Suppressor macrophage (primary cell): ENCODE measurements at regions not wholly inside any gene's neighbourhood (a gene's known extent, or its start where the extent isn't known, plus 50 kb on each side); places are given as distances from the start of the nearest gene placed in this dataset.
A peak's percentile ranks its signal among the peaks of the same experiment; 100 is the strongest.
"Not testable (repeated sequence)": the region's sequence is repeated elsewhere in the genome, so short reads cannot be mapped to it uniquely, and the experiment has no call there.

ENCODE experiments used
- DNase-seq, 4 experiments: peaks; one replicate each; pipeline ENCODE4 v3.0.0-alpha.2; 2020 to 2022

DNA sequence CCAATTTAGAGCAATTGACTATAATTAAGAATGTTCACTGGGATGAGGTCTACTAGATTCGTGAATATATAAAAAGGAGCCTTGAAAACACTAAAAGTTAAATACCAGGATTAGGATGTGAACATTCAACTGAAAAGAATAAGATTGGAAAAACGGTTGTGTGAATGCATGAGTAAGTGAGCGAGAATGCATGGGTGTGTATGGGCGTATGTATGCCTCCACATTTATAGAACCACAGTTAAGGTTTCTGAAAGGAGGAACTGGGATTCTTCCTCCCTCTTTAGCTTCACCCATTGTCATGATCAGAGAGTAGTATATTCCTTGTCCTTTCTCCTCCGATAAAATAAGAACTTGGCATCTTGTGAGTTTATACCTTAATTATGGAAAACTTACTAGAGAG is 151.1 kb upstream of the UBE2E3 start:
- DNase-seq = no peak

GRCh38 chr2:180828756-180829155 is 151.6 kb upstream of the UBE2E3 start:
- no peak for DNase-seq

DNA sequence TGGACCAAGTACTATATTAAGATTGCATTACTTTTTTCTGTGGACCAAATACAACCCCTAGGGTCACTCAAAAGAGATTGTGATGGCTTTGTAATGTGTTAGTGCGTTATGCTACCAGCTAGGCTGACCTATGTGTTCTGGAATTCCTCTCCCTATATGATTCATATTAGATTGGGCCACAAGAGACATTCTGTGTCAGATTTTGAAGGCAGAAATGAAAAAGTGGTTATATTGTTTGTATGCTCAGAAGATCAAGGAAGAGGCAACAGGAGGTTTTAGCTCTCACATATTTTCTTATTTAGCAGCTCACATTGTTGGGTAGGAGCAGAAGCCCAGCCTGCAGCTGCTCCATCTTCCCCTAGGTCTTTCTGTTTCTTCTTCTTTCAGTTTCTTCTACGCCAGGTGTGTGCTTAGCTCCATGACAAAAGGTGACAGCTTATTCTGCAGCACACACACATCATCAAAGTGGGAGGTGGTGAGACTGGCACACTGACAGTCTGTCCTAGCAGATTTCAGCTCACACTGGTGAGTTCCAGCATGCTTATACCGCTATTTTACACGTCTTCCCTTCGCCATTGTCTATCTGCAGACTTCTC is 156.8 kb upstream of the UBE2E3 start:
- DNase-seq = no peak

- no peak for DNase-seq
Measured at GRCh38 chr2:180819106-180819505, 161.3 kb upstream of the UBE2E3 start.

GRCh38 chr2:180818700-180819099 is 161.7 kb upstream of the UBE2E3 start:
- not testable (repeated sequence) for DNase-seq

- DNase-seq = no peak
Measured at GRCh38 chr2:180799141-180799540, 181.3 kb upstream of the UBE2E3 start.

GRCh38 chr2:180790891-180791290 is 189.5 kb upstream of the UBE2E3 start:
- DNase-seq = no peak

DNA sequence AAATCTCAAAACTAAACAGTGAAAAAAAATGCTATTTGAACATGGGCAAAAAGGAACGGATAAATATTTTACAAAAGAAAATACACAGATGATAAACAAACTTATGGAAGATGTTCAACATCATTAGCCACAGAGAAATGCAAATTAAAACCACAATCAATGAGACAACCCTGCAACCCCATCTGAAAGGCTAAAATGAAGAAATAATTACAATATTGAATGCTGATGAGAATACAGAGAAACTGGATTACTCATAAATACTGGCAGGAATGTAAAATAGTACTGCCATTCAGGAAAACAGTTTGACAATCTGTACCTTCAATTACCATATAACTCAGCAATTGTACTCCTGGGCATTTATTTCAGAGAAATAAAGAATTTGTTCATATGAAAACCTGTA is 193.1 kb upstream of the UBE2E3 start:
- DNase-seq = no peak

GRCh38 chr2:180781276-180781675 is 199.1 kb upstream of the UBE2E3 start:
- no peak for DNase-seq

GRCh38 chr2:180778291-180778690 is 202.1 kb upstream of the UBE2E3 start:
- DNase-seq = no peak

DNA sequence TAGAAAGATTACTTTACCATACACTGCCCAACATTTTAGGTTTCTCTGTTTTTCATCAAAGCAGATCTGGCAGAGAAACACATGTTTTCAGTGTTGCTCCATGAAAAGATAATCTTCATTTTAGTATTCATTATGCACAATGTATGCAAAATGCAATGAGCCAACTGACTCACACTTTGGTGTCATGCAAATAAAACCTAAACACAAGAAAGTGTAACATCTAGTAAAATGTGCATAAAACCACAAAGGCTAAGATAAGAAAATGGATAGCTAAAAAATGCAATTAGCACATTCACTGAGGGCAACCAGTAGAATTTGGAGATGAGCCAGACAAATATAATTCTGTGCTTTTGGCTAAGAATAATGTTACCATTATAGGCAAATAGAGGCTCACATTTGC is 203.5 kb upstream of the UBE2E3 start:
- no peak for DNase-seq

DNA sequence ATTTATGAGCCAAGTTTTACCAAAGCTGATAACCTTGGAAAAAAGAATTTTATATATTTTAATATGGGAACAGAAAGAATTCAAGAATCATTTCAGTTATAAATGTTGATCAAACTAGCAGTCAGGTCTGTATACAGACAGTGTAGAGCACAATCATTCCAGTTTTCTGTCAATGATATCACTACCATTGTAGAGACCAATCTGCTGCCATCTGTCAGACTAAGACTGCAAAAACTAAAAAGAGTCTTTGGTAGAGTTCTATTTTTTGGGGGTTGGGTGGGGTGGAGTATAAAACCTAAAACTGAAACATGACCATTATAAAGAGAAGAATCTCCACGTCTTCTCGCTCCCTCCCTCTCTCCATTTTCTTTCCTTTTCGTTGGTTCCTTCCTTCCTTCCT is 204.7 kb upstream of the UBE2E3 start:
- DNase-seq = no peak

DNA sequence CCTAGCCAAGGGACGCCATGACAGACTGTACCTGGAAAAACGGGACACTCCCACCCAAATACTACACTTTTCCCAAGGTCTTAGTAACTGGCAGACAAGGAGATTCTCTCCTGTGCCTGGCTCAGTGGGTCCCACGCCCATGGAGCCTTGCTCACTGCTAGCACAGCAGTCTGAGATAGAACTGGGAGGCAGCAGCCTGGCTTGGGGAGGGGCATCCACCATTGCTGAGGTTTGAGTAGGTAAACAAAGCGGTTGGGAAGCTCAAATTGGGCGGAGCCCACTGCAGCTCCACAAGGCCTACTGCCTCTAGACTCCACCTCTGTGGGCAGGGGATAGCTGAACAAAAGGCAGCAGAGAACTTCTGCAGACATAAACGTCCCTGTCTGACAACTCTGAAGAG is 215.1 kb upstream of the UBE2E3 start:
- not testable (repeated sequence) for DNase-seq

DNA sequence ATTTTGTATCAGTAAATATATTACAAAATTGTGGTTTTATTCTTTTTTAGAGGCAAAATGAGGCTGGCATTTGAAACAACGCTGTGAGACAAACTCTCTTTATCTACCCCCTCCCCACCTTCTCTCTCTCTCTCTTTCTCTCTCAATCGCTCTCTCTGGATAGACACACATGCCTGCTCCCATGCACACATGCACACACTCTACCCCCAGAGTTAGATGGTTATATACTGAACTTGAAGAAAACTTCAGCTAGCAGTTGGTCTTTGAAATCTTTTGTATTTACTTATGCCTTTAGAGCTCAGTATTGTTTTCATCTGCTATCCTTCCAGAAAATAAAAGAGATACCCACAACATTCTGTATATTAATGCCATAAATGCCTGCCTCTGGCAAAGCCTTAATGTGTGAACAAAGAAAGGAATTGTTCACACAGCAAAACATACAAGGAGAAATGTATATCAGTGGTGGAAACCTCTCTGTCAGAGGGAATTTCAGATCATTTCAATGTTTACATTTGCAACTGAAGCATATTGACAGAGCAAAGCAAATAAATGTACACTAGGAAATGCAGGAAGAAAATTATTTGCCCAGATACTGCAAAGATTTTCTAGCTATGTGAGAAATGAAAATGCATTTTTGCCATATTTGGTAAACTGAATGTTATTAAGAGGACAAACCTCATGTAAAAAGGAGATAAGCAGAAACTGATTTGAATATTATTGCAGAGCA is 217.0 kb upstream of the UBE2E3 start:
- DNase-seq = no peak

- peak in 2 of 4 experiments; percentile 6 to 19 for DNase-seq
Measured at GRCh38 chr2:180761224-180761623, 219.2 kb upstream of the UBE2E3 start.

DNA sequence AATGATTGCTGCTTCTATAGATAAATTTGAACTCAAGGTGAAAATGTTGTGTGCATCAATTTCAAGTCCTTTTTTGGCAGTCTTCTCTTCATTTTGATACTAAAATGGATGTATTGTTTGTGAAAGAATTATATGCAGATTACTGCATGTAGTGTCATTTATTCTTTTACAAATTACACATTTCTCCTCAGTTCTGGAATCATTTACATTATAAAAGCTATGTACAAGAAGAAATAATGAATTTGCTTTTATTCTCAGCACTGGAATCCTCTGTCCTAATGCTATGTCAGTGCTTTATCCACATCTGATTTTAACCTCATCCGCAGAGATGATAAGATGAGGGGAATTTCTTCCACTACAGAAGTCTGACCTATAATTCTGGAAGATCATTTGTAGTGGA is 220.8 kb upstream of the UBE2E3 start:
- no peak for DNase-seq

DNA sequence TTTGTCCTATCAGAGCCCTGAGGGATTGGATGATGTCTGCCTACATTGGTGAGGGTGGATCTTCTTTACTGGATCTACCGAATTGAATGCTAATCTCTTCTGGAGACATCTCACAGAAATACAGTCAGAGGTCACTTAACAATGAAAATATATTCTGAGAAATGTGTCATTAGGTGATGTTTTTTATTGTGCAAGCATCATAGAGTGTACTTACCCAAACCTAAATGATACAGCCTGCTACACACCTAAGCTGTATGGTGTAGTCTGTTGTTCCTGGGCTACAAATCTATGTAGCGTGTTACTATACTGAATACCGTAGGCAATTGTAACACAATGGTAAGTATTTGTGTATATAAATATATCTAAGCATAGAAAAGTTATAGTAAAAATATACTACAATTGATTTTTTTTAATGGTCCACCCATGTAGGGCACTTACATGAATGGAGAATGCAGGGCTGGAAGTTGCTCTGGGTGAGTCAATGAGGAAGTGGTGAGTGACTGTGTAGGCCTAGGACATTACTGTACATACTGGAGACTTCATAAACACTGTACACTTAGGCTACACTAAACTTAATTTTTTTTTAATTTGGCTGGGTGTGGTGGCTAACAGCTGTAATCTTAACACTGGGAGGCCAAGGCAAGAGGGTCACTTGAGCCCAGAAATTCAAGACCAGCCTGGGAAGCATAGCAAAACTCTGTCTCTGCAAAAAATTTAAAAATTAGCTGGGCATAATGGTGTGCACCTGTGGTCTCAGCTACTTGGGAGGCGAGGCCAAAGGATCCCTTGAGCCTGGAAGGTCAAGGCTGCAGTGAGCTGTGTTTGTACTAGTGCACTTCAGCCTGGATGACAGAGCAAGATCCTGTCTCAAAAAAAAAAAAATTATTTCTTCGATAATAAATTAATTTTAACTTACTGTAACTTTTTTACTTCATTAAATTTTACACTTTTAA is 226.3 kb upstream of the UBE2E3 start:
- DNase-seq = peak in 2 of 4 experiments; percentile 4 to 10

- no peak for DNase-seq
Measured at GRCh38 chr2:180751306-180751920, 229.0 kb upstream of the UBE2E3 start.

- no peak for DNase-seq
Measured at GRCh38 chr2:180747728-180748127, 232.7 kb upstream of the UBE2E3 start.

DNA sequence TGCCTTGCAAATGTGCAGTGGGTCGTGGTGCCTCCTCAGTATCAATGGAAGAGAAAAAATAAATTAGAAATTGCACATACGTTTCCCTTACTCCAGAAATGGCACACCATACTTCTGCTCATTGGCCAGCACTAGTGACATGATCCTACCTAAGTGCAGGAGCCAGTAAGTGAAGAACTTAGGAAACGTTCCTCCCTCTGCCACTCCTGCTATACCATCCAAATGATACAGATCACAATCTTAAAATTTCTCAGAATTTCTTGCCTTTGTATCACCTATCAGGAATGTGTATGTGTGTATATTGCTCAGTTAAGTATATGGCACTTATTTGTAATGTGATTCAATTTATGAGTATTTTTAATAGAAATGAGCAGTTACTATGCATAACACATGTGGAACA is 237.0 kb upstream of the UBE2E3 start:
- DNase-seq = no peak

DNA sequence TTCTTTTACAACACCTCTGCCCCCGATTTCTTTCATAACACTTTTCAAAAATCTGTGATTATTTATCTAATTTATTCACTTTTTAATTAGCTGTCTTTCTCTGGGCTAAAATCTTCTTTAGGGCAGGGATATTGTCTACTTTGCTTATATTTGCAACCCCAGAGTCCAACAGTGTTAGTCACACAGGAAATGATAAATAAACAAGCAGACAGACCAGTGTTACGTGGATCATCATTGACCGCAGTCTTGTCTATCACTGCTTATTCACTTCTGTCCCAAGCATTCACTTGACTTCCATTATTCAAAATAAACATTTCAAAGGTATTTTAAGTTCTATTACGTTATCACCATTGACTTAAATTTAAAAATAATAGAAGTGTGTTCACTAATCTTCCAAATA is 237.6 kb upstream of the UBE2E3 start:
- DNase-seq = no peak

DNA sequence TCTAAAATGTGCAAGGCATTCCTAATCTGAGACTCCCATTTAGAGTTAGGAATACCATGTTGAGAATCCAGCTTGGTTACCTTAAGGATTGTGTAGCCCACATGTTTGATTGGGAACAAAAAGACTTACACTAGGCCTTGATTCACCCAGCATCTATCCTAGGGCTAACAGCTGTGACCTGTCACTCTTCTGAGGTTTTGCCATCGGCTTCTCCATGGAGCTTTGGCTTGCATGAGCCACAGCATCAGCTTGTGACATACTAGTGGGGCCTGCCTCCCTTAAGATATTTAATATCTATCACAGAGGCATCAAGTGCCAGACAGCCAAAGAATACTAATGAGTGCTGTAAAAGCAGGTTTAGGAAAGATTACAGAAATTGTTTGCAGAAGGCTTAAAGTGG is 241.3 kb upstream of the UBE2E3 start:
- DNase-seq = no peak

DNA sequence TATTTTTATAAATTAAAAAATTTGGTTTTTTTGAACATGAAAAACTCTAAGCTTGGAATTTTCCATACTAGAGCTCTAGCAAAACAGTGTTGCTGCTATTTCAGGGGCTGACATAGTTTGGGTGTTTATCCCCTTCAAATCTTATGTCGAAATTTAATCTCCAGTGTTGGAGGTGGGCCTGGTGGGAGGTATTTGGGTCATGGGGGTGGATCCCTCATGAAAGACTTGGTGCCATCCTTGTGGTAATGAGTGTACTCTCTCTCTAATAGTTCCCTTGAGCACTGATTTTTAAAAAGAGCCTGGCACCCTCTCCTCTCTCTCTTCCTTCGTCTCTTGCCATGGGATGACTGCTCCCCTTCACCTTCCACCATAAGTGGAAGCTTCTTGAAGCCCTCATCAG is 244.6 kb upstream of the UBE2E3 start:
- no peak for DNase-seq
